ENCODE measurements at regions not wholly inside any gene's neighbourhood (a gene's known extent, or its start where the extent isn't known, plus 50 kb on each side); places are given as distances from the start of the nearest gene placed in this dataset.

- H3K4me3 ChIP-seq (replicated peaks in 1 of 3; ENCODE audit: insufficient read depth in 1 of 3, low read depth in 1 of 3, low read length in 3 of 3): no peak overlapping the region
- dilution Hi-C loops (cut with MboI; ENCODE audit: extremely low pct_ligation_motif_present, low sequenced_read_pairs): no loop called here
- no peak overlapping the region for H3K27ac ChIP-seq (ENCODE audit: insufficient read depth, low read depth, low read length)
- H2AFZ ChIP-seq (ENCODE audit: low read depth, low read length): no peak overlapping the region
- no peak overlapping the region for H3K9ac ChIP-seq (replicated peaks; ENCODE audit: extremely low read depth, insufficient read depth, low read length)
- H3K27me3 ChIP-seq (ENCODE audit: control insufficient read depth in 2 of 2, insufficient read depth in 2 of 2, low read length in 2 of 2): no peaks in the 10 kb centered on the region
- TF ChIP-seq MYC (IDR thresholded peaks at IDR 0.05; ENCODE audit: low read depth, low read length) (no peak), POLR2A (IDR thresholded peaks at IDR 0.05; ENCODE audit: low read depth, low read length) (no peak), POLR2AphosphoS5 (IDR thresholded peaks at IDR 0.05; ENCODE audit: insufficient read depth, low read depth, low read length) (no peak)
- H3K9me1 ChIP-seq (replicated peaks; ENCODE audit: control insufficient read depth, extremely low read depth, insufficient read depth, low read length): no peaks in the 10 kb centered on the region
- no peaks in the 10 kb centered on the region for H3K36me3 ChIP-seq (ENCODE audit: control insufficient read depth in 2 of 2, extremely low read depth in 1 of 2, insufficient read depth in 2 of 2, low read length in 2 of 2)
- no peaks in the 10 kb centered on the region for H3K9me3 ChIP-seq (replicated peaks; ENCODE audit: control insufficient read depth, insufficient read depth, low read length)
- intact Hi-C loops (cut with micrococcal nuclease): no loop called here
- no peak for DNase-seq (ENCODE audit: low read depth, low spot score)
- H3K4me2 ChIP-seq (ENCODE audit: insufficient read depth, low read length): no peak overlapping the region
- no peak for FAIRE-seq
- no TSS peak for BruUV-seq (replicated peaks)
- ChIA-PET POLR2A (no interaction called here), CTCF (no interaction called here)
- no peaks in the 10 kb centered on the region for H3K79me2 ChIP-seq (ENCODE audit: control insufficient read depth, insufficient read depth, low read length)
- no peaks in the 10 kb centered on the region for H4K20me1 ChIP-seq (replicated peaks; ENCODE audit: control insufficient read depth, extremely low read depth, insufficient read depth, low read length)
- no peaks in the 10 kb centered on the region for H3K4me1 ChIP-seq (ENCODE audit: control insufficient read depth, extremely low read depth, insufficient read depth, low read length)
Observed at GRCh38 chr5:61999371-61999770, 306.6 kb upstream of the KIF2A start.

DNA sequence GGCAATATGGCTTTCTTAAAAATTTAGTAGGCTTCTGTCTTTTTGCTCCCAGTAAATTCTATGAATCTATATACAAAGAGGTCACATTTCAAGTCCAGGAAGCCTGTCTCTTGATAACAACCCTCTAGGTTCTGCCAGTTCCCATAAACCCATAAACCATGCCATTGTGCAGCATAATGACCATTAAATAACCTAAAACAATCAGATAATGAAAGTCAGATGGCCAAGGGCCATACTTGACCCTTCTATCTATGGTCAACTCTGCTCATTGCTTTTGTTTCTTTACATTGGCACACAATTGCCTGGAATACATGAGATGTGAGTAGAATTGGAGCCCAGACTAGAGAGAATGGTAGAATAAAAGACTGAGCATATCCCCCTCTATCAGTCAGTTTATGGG is 305.4 kb upstream of the KIF2A start:
- Histone ChIP-seq H3K4me1 (ENCODE audit: control insufficient read depth, extremely low read depth, insufficient read depth, low read length) (no peaks in the 10 kb centered on the region), H3K36me3 (ENCODE audit: control insufficient read depth in 2 of 2, extremely low read depth in 1 of 2, insufficient read depth in 2 of 2, low read length in 2 of 2) (no peaks in the 10 kb centered on the region), H3K79me2 (ENCODE audit: control insufficient read depth, insufficient read depth, low read length) (no peaks in the 10 kb centered on the region), H4K20me1 (replicated peaks; ENCODE audit: control insufficient read depth, extremely low read depth, insufficient read depth, low read length) (no peaks in the 10 kb centered on the region), H3K27ac (ENCODE audit: insufficient read depth, low read depth, low read length) (no peak overlapping the region), H3K9me3 (replicated peaks; ENCODE audit: control insufficient read depth, insufficient read depth, low read length) (no peaks in the 10 kb centered on the region), H2AFZ (ENCODE audit: low read depth, low read length) (no peak overlapping the region), H3K9ac (replicated peaks; ENCODE audit: extremely low read depth, insufficient read depth, low read length) (no peak overlapping the region), H3K4me2 (ENCODE audit: insufficient read depth, low read length) (no peak overlapping the region), H3K27me3 (ENCODE audit: control insufficient read depth in 2 of 2, insufficient read depth in 2 of 2, low read length in 2 of 2) (no peaks in the 10 kb centered on the region), H3K9me1 (replicated peaks; ENCODE audit: control insufficient read depth, extremely low read depth, insufficient read depth, low read length) (no peaks in the 10 kb centered on the region), H3K4me3 (replicated peaks in 1 of 3; ENCODE audit: insufficient read depth in 1 of 3, low read depth in 1 of 3, low read length in 3 of 3) (no peak overlapping the region)
- POLR2A ChIA-PET: no interaction called here
- BruUV-seq (replicated peaks): no TSS peak
- CTCF ChIA-PET: no interaction called here
- dilution Hi-C loops (cut with MboI; ENCODE audit: extremely low pct_ligation_motif_present, low sequenced_read_pairs): no loop called here
- DNase-seq (ENCODE audit: low read depth, low spot score): no peak
- FAIRE-seq: no peak
- TF ChIP-seq, protein P1, sequence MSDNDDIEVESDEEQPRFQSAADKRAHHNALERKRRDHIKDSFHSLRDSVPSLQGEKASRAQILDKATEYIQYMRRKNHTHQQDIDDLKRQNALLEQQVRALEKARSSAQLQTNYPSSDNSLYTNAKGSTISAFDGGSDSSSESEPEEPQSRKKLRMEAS (IDR thresholded peaks at IDR 0.05; ENCODE audit: insufficient read depth, insufficient read length): no peak
- TF ChIP-seq MYC (IDR thresholded peaks at IDR 0.05; ENCODE audit: low read depth, low read length): no peak
- intact Hi-C loops (cut with micrococcal nuclease): no loop called here
